HG02981 (cell line): ENCODE measurements at regions not wholly inside any gene's neighbourhood (a gene's known extent, or its start where the extent isn't known, plus 50 kb on each side); places are given as distances from the start of the nearest gene placed in this dataset.
"Not testable (repeated sequence)": the region's sequence is repeated elsewhere in the genome, so short reads cannot be mapped to it uniquely, and the experiment has no call there.

ENCODE experiments used
- ATAC-seq: cut with Tn5 transposase; IDR thresholded peaks from one replicate; pipeline ENCODE4 v1.9.1; 2021; ENCODE audit warnings: mild to moderate bottlenecking, moderate library complexity; ENCODE audit not compliant: unreplicated experiment

- ATAC-seq, result no peak
These were observed 362.3 kb downstream of the FLRT2 start for GRCh38 chr14:85892251-85892650.

GRCh38 chr14:85883966-85884365 lies 354.0 kb downstream of the FLRT2 start:
- ATAC-seq, result no peak

- ATAC-seq, result no peak
These were observed 353.2 kb downstream of the FLRT2 start for GRCh38 chr14:85883101-85883500.

GRCh38 chr14:85881935-85882334 lies 352.0 kb downstream of the FLRT2 start:
- no peak for ATAC-seq

GRCh38 chr14:85878874-85879273 lies 348.9 kb downstream of the FLRT2 start:
- ATAC-seq, result no peak

GRCh38 chr14:85873006-85873405 lies 343.1 kb downstream of the FLRT2 start:
- no peak for ATAC-seq

GRCh38 chr14:85867450-85867849 lies 337.5 kb downstream of the FLRT2 start:
- no peak for ATAC-seq

GRCh38 chr14:85865701-85866100 lies 335.8 kb downstream of the FLRT2 start:
- ATAC-seq, result no peak

- no peak for ATAC-seq
These were observed 328.7 kb downstream of the FLRT2 start for GRCh38 chr14:85858634-85859033.

- ATAC-seq, result no peak
These were observed 326.5 kb downstream of the FLRT2 start for GRCh38 chr14:85856430-85856829.

- no peak for ATAC-seq
These were observed 324.1 kb downstream of the FLRT2 start for GRCh38 chr14:85853996-85854526.

GRCh38 chr14:85852906-85853305 lies 323.0 kb downstream of the FLRT2 start:
- ATAC-seq, result no peak

- not testable (repeated sequence) for ATAC-seq
These were observed 322.2 kb downstream of the FLRT2 start for GRCh38 chr14:85852123-85852522.

- ATAC-seq, result not testable (repeated sequence)
These were observed 300.6 kb downstream of the FLRT2 start for GRCh38 chr14:85830549-85830948.

- not testable (repeated sequence) for ATAC-seq
These were observed 299.7 kb downstream of the FLRT2 start for GRCh38 chr14:85829601-85830000.

GRCh38 chr14:85824526-85824925 lies 294.6 kb downstream of the FLRT2 start:
- ATAC-seq, result no peak

- ATAC-seq, result no peak
These were observed 292.3 kb downstream of the FLRT2 start for GRCh38 chr14:85822236-85822635.

GRCh38 chr14:85817430-85817829 lies 287.5 kb downstream of the FLRT2 start:
- no peak for ATAC-seq

GRCh38 chr14:85813040-85813439 lies 283.1 kb downstream of the FLRT2 start:
- ATAC-seq, result no peak

- ATAC-seq, result no peak
These were observed 281.4 kb downstream of the FLRT2 start for GRCh38 chr14:85811340-85811739.

GRCh38 chr14:85799668-85800067 lies 269.7 kb downstream of the FLRT2 start:
- ATAC-seq, result no peak

GRCh38 chr14:85798856-85799255 lies 268.9 kb downstream of the FLRT2 start:
- no peak for ATAC-seq

GRCh38 chr14:85793533-85793932 lies 263.6 kb downstream of the FLRT2 start:
- ATAC-seq, result no peak
